ENCODE measurements at regions not wholly inside any gene's neighbourhood (a gene's known extent, or its start where the extent isn't known, plus 50 kb on each side); places are given as distances from the start of the nearest gene placed in this dataset.

GRCh38 chr5:2696156-2696807, 55.2 kb downstream of the IRX2 start:
- no peak for DNase-seq

GRCh38 chr5:2695200-2695891, 56.1 kb downstream of the IRX2 start:
- no peak for DNase-seq

DNA sequence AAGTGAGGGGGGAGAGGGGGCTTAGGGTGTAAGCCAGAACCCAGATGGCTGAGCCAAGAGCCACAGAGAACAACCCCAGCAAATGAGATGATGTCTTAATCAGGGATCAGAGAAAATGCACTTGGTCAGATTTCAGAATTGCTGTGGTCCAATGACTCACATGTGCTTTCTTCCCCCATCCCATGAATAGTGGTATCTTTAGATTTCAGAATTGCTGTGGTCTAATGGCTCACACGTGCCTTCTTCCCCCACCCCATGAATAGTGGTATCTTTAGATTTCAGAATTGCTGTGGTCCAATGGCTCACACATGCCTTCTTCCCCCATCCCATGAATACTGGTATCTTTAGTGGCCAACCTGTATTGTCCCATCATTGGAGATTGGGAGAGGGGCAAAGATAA, 59.9 kb downstream of the IRX2 start:
- no peak for DNase-seq

DNA sequence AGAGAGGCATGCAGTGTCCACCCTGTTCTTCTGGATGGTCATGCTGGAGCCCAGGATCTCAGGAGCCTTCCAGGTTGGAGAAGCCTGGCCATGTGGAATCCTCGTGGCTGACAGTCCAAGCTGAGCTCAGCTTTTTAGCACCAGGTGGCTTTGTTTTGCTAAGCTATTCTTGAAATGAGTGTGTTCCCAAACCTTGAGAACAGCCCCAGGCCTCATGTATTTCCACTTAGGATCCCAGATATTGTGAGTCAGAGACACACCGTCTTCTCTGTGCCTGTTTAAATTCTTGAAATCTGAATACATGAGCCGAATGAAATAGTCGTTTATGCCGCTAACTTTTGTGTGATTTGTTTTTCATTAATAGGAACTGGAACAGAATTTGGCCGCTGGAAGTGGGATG, 61.2 kb downstream of the IRX2 start:
- DNase-seq = no peak

- no peak for DNase-seq
Observed at GRCh38 chr5:2688586-2688985, 62.9 kb downstream of the IRX2 start.

DNA sequence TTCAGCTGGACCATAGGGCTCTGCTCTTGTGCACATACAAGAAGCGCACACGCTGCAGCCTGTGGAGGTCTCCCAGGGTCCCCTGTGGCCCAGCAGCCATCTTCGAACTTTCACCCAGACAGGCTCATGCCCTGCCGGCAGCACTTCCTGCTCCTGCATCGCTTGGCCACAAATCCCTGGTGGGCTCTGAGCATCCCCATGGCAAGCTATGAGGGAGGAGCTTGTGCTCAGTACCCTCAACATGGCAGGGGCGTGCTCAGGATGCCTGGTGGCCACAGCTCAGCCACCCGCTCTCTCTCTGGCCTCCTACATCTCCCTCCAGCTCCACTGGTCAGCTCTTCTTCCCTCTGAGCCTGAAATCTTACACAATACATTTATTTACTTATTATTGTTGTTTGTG, 63.7 kb downstream of the IRX2 start:
- DNase-seq = no peak

DNA sequence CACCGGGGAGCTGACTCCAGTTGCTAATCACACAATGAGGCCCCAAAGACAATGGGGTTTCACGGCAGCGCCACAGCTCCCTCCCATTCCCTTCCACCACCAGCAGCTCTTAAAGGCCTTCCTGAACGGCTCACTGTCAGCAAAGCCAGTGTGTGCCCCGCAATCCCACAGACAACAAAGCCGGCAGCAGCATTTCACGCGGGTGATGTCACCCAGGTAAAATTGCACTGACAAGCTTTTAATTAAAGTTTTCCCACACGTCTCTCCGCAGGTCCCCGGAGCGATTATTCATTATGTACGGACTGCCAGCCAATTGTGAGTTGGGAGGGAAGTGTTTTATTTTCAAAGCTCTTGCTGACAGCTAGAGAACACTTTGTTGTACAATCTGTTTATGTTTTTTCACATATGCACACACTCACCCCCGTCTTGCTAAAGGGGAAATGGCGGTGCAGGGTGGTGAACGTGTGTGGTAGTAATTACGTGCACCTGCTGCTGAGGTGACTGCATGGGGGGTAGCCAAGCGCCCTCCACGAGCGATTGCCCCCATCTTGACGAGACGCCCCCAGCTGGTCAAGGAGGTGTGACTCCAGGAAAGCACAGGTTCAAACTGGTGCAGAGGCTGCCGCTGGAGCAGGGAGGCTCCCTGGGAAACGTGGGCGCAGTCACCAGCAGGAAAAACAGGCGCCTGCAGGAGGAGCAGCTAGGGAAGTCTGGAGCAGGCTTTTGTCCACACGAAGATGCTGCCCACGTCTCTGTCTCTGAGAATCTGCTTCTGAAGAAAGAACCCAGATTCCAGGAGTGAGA, 65.0 kb downstream of the IRX2 start:
- DNase-seq = no peak

GRCh38 chr5:2685651-2686272, 65.7 kb downstream of the IRX2 start:
- no peak for DNase-seq

DNA sequence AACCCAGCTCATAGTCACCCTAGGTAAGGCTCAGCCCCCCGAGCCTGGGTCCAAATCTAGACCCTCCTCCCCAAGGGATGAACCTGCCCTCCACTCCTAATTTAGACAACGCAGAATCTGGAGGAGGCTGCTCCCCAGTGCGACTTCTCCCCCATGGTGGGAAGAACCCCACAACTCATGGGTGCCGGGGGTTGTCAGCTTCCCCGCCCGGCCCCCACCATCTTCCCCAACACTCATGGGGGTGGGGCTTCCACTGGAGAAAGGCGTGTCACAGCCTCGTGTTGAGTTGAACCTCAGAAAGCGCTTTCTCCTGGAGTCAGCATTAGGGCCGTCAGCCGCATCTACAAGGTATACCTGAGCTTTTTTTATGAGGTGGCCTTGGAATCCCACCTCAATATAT, 66.9 kb downstream of the IRX2 start:
- DNase-seq = no peak

- DNase-seq = no peak
Observed at GRCh38 chr5:2683720-2684119, 67.8 kb downstream of the IRX2 start.

DNA sequence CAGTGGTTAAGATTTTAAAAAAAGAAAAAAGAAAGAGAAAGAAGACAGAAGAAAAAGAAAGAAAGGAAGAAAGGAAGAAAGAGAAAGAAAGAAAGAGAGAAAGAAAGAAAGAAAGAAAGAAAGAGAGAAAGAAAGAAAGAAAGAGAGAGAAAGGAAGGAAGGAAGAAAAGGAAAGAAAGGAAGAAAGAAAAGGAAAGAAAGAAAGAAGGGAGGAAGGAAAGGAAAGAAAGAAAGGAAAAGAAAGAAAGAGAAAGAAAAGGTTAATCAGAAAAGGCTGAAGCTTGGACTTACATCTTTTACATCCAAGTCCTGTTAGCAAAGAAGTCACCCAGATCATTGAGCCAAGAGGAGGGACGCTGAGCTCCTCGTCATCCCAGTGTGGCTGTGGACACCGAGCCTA, 70.0 kb downstream of the IRX2 start:
- no peak for DNase-seq

GRCh38 chr5:2680979-2681378, 70.5 kb downstream of the IRX2 start:
- DNase-seq = no peak

- no peak for DNase-seq
Observed at GRCh38 chr5:2677689-2678088, 73.8 kb downstream of the IRX2 start.

GRCh38 chr5:2675548-2675947, 75.9 kb downstream of the IRX2 start:
- DNase-seq = no peak

DNA sequence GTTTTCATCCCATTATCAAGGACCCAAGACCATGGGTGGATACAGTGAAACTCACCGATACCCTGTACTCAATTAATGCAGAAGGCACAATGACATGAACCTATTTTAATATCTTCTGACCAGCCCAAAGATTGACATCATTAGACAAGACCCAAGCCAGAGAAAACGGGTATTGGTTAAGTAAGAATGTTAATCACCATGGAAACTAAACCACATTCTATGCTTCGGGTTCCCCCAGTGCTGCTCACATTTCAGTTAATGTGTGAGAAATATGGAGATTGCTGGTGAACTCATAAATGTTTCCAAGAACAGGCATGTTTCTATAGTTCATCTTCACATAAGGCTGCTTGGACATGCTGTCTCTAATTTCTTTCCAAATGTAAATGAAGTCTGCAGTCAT, 77.0 kb downstream of the IRX2 start:
- DNase-seq = no peak

DNA sequence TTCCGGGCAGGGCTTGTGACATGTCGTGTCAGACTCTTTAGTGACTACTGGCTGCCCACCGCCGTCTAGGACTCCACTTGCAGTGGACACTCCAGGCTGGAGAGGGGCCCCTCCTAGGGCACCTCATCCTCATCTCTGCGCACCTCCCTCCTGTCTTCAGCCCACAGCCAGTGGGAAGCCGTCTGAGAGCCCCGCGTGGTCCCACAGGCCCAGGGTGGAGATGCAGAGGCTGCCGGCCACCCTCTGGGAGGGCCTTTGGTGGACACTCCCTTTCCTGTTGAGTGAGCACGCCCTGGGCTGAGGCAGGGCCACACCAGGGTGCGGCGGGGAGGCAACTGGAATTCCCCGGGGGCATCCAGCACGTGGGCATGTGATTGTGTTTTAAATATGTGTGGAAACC, 80.5 kb downstream of the IRX2 start:
- DNase-seq = no peak

- DNase-seq = no peak
Observed at GRCh38 chr5:2669913-2670312, 81.6 kb downstream of the IRX2 start.

GRCh38 chr5:2669259-2669658, 82.2 kb downstream of the IRX2 start:
- DNase-seq = no peak

DNA sequence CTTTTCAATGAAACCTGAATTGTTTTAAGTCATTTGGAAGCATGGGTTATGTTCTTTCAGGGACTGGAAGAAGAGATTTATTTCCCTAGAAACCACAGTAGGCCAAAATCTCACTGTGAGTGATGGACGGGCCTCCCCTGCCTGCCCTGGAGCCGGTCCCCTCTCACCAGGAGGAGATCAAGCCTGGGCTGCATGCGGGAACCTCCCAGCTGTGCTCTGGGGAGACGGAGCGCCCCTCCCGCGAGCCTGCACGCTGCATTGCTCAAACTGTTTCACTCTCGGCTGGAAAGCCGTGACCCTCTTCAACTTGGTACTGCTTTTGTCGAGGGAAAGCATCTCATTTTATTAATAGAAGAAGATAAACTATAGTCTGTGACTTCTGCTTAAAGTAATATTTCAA, 85.4 kb downstream of the IRX2 start:
- no peak for DNase-seq

GRCh38 chr5:2663489-2663888, 88.0 kb downstream of the IRX2 start:
- no peak for DNase-seq

DNA sequence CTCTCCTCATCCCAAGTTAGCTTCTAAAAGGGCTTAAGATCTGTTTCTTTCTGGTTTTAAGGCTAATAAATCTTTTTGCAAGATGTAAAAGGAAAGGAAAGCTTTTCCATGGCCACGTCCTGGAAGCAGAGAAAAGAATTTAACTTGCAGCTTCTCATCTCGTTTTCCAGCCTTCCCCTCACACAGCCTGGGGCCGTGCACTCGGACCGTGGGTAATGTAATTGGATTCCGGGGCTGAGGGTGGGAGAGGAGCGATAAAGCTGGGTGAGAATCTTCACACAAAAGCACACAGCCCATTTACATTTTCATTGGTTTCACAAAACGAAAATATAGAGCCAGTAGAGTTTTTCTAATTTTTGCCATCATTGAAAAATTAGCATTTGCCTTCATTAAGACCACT, 91.2 kb downstream of the IRX2 start:
- no peak for DNase-seq

GRCh38 chr5:2658881-2659470, 92.5 kb downstream of the IRX2 start:
- no peak for DNase-seq

GRCh38 chr5:2658447-2658846, 93.0 kb downstream of the IRX2 start:
- no peak for DNase-seq

Data from T-helper 2 cell (primary cell).